CD4-positive, alpha-beta memory T cell (primary cell): ENCODE measurements at regions not wholly inside any gene's neighbourhood (a gene's known extent, or its start where the extent isn't known, plus 50 kb on each side); places are given as distances from the start of the nearest gene placed in this dataset.

Experiments
- CTCF ChIA-PET: fragments of 350-600 bp; sonication (Branson Sonifier 250); formaldehyde crosslinking; loops from one replicate; lab custom pipeline; 2021; ENCODE audit warnings: inconsistent platforms; ENCODE audit not compliant: partially characterized antibody; lab: Charles Lee
- POLR2A ChIA-PET: fragments of 350-600 bp; sonication (Branson Sonifier 250); formaldehyde crosslinking; loops from one replicate; lab custom pipeline; 2021; ENCODE audit not compliant: partially characterized antibody; lab: Charles Lee
- DNase-seq, 5 donors: peaks; one replicate each; pipeline versions ENCODE4 v3.0.0 to v3.0.0-alpha.2; 2020 to 2022; ENCODE audit warnings: mixed read lengths in 1 of 5
- H3K27ac ChIP-seq: one replicate; pipeline ENCODE4 v1.7.0; 2013; ENCODE audit warnings: low read depth, low read length
- H3K27me3 ChIP-seq: 2 replicates; pipeline ENCODE4 v1.7.0; 2013; ENCODE audit warnings: mild to moderate bottlenecking, low read length, moderate library complexity; ENCODE audit not compliant: insufficient read depth
- H3K36me3 ChIP-seq: 2 replicates; pipeline ENCODE4 v1.7.0; 2013; ENCODE audit warnings: mild to moderate bottlenecking, low read length, moderate library complexity; ENCODE audit not compliant: insufficient read depth
- H3K4me1 ChIP-seq: 2 replicates; pipeline ENCODE4 v1.7.0; 2013; ENCODE audit warnings: mild to moderate bottlenecking, low read length, moderate library complexity; ENCODE audit not compliant: insufficient read depth
- H3K4me3 ChIP-seq, 2 donors: one replicate each; pipeline ENCODE4 v1.7.0; 2013; ENCODE audit warnings: low read length in 2 of 2, mild to moderate bottlenecking in 1 of 2
- H3K9me3 ChIP-seq, 2 donors: one replicate each; pipeline ENCODE4 v1.7.0; 2013; ENCODE audit warnings: low read length in 2 of 2, control low read depth in 1 of 2; ENCODE audit not compliant: control insufficient read depth in 1 of 2
- H3K27ac Mint-ChIP-seq, 7 donors: one replicate each; pipeline ENCODE4 v1.8.0; 2020 to 2021; ENCODE audit warnings: mixed read lengths in 7 of 7, mild to moderate bottlenecking in 6 of 7, inconsistent platforms in 3 of 7, moderate library complexity in 3 of 7
- H3K27me3 Mint-ChIP-seq, 2 donors: one replicate each; pipeline ENCODE4 v1.8.0; 2020 to 2021; ENCODE audit warnings: mixed read lengths in 2 of 2
- H3K36me3 Mint-ChIP-seq, 2 donors: one replicate each; pipeline ENCODE4 v1.8.0; 2020 to 2021; ENCODE audit warnings: mixed read lengths in 2 of 2, inconsistent platforms in 1 of 2, mild to moderate bottlenecking in 1 of 2
- H3K4me1 Mint-ChIP-seq, 4 donors: one replicate each; pipeline ENCODE4 v1.8.0; 2020 to 2021; ENCODE audit warnings: mixed read lengths in 4 of 4, mild to moderate bottlenecking in 1 of 4
- H3K4me3 Mint-ChIP-seq, 8 donors: one replicate each; pipeline ENCODE4 v1.8.0; 2020 to 2021; ENCODE audit warnings: mixed read lengths in 8 of 8, mild to moderate bottlenecking in 7 of 8, moderate library complexity in 6 of 8, inconsistent platforms in 3 of 8
- H3K9me3 Mint-ChIP-seq, 8 donors: one replicate each; pipeline ENCODE4 v1.8.0; 2020 to 2021; ENCODE audit warnings: mixed read lengths in 8 of 8, mild to moderate bottlenecking in 5 of 8, inconsistent platforms in 3 of 8, moderate library complexity in 1 of 8
- intact Hi-C: fragments of 100-400 bp; cut with micrococcal nuclease; formaldehyde crosslinking; loops from one replicate; pipeline ENCODE4 v1.15.1; 2023

DNA sequence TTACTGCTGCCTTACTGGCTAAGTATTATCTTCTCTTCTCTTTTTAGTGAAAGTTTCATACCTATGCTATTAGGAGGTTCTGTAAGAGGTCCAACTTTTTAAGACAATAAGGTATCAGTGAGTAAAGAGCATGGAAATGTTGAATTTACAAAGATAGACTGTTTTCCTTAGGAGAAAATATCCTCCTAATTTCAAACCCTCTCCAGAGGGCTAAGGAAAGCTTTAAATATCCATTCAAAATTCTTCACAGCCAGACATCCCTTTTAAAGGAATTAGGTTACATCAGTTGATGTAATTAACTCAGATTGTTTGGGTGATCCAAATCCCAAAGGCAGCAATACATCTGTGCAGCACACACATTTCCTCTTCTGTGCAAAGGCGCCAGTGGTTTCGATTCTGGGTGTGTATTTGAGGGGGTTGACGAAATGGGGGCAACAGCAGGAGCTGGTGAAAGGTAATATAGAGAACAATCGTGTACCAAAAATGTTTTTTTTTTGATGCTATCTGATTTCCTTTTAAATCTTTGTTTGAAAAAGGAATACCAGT is 273.8 kb upstream of the RPS23 start:
- no peaks in the 10 kb centered on the region for H3K4me1 Mint-ChIP-seq
- intact Hi-C loops, result no loop called here
- Histone ChIP-seq H3K36me3 (no peaks in the 10 kb centered on the region), H3K4me1 (no peaks in the 10 kb centered on the region), H3K27me3 (no peaks in the 10 kb centered on the region), H3K9me3 (no peaks in the 10 kb centered on the region), H3K4me3 (no peak overlapping the region), H3K27ac (no peak overlapping the region)
- CTCF ChIA-PET, result no interaction called here
- peaks cover 0 to 3% of the 10 kb centered on the region in 2 donors for H3K27me3 Mint-ChIP-seq
- H3K36me3 Mint-ChIP-seq, result no peaks in the 10 kb centered on the region
- H3K9me3 Mint-ChIP-seq, result peaks cover 0 to 1% (median 0%) of the 10 kb centered on the region in 8 donors
- H3K27ac Mint-ChIP-seq, result no peak overlapping the region
- DNase-seq, result no peak
- POLR2A ChIA-PET, result no interaction called here
- H3K4me3 Mint-ChIP-seq, result no peak overlapping the region

DNA sequence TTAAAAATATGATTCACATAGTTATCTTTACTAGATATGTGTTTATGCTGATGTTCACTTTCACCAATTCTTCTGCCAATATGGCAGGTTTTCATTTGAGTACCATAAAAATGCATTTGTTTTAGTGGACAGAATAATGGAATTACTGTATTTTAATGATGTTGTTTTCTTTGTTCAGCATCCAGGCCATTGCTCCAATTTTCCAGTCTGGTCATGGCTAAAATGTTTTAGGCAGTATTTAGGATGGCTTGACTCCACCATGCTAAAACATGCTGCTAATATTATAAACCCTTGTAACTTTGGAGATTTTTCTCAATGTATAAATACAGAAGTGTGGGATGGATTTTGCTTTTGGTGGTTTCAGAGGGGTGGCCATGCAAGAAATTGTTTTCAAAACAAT is 273.0 kb upstream of the RPS23 start:
- peaks cover 0 to 1% of the 10 kb centered on the region in 2 donors for H3K27me3 Mint-ChIP-seq
- Histone ChIP-seq H3K27me3 (no peaks in the 10 kb centered on the region), H3K27ac (no peak overlapping the region), H3K4me1 (no peaks in the 10 kb centered on the region), H3K4me3 (no peak overlapping the region), H3K36me3 (no peaks in the 10 kb centered on the region), H3K9me3 (no peaks in the 10 kb centered on the region)
- POLR2A ChIA-PET, result no interaction called here
- DNase-seq, result no peak
- CTCF ChIA-PET, result no interaction called here
- intact Hi-C loops, result no loop called here
- no peak overlapping the region for H3K27ac Mint-ChIP-seq
- H3K36me3 Mint-ChIP-seq, result no peaks in the 10 kb centered on the region
- H3K9me3 Mint-ChIP-seq, result peaks cover 0 to 1% (median 0%) of the 10 kb centered on the region in 8 donors
- no peaks in the 10 kb centered on the region for H3K4me1 Mint-ChIP-seq
- H3K4me3 Mint-ChIP-seq, result no peak overlapping the region

GRCh38 chr5:82549263-82549662 is 271.1 kb upstream of the RPS23 start:
- no peaks in the 10 kb centered on the region for H3K9me3 ChIP-seq
- CTCF ChIA-PET, result no interaction called here
- no peaks in the 10 kb centered on the region for H3K4me1 ChIP-seq
- no peaks in the 10 kb centered on the region for H3K4me1 Mint-ChIP-seq
- no peak overlapping the region for H3K27ac ChIP-seq
- peaks cover 0 to 7% (median 4%) of the 10 kb centered on the region in 8 donors for H3K9me3 Mint-ChIP-seq
- intact Hi-C loops, result no loop called here
- no peak overlapping the region for H3K4me3 ChIP-seq
- H3K27me3 Mint-ChIP-seq, result peaks cover 0 to 5% of the 10 kb centered on the region in 2 donors
- POLR2A ChIA-PET, result no interaction called here
- no peak overlapping the region for H3K4me3 Mint-ChIP-seq
- no peak for DNase-seq
- H3K27ac Mint-ChIP-seq, result no peak overlapping the region
- no peaks in the 10 kb centered on the region for H3K27me3 ChIP-seq
- H3K36me3 ChIP-seq, result no peaks in the 10 kb centered on the region
- peaks cover 0 to 2% of the 10 kb centered on the region in 2 donors for H3K36me3 Mint-ChIP-seq

- H3K27me3 ChIP-seq, result no peaks in the 10 kb centered on the region
- no peaks in the 10 kb centered on the region for H3K4me1 Mint-ChIP-seq
- H3K27ac ChIP-seq, result no peak overlapping the region
- H3K4me3 ChIP-seq, result no peak overlapping the region
- no peaks in the 10 kb centered on the region for H3K9me3 ChIP-seq
- peaks cover 2 to 4% of the 10 kb centered on the region in 2 donors for H3K36me3 Mint-ChIP-seq
- DNase-seq, result no peak
- ChIA-PET CTCF (no interaction called here), POLR2A (no interaction called here)
- H3K36me3 ChIP-seq, result no peaks in the 10 kb centered on the region
- intact Hi-C loops, result no loop called here
- no peak overlapping the region for H3K27ac Mint-ChIP-seq
- no peak overlapping the region for H3K4me3 Mint-ChIP-seq
- H3K4me1 ChIP-seq, result no peaks in the 10 kb centered on the region
- H3K27me3 Mint-ChIP-seq, result peaks cover 0 to 7% of the 10 kb centered on the region in 2 donors
- H3K9me3 Mint-ChIP-seq, result peaks cover 0 to 16% (median 13%) of the 10 kb centered on the region in 8 donors
These were observed 265.9 kb upstream of the RPS23 start for GRCh38 chr5:82544004-82544403.

- POLR2A ChIA-PET, result no interaction called here
- Histone ChIP-seq H3K4me3 (no peak overlapping the region), H3K9me3 (no peaks in the 10 kb centered on the region), H3K27ac (no peak overlapping the region), H3K4me1 (no peaks in the 10 kb centered on the region), H3K27me3 (no peaks in the 10 kb centered on the region), H3K36me3 (no peaks in the 10 kb centered on the region)
- no peaks in the 10 kb centered on the region for H3K4me1 Mint-ChIP-seq
- no peak for DNase-seq
- H3K27ac Mint-ChIP-seq, result no peak overlapping the region
- peaks cover 0 to 1% of the 10 kb centered on the region in 2 donors for H3K27me3 Mint-ChIP-seq
- peaks cover 0 to 16% (median 11%) of the 10 kb centered on the region in 8 donors for H3K9me3 Mint-ChIP-seq
- intact Hi-C loops, result no loop called here
- no peak overlapping the region for H3K4me3 Mint-ChIP-seq
- CTCF ChIA-PET, result no interaction called here
- peaks cover 0 to 4% of the 10 kb centered on the region in 2 donors for H3K36me3 Mint-ChIP-seq
These were observed 262.1 kb upstream of the RPS23 start for GRCh38 chr5:82540301-82540700.

DNA sequence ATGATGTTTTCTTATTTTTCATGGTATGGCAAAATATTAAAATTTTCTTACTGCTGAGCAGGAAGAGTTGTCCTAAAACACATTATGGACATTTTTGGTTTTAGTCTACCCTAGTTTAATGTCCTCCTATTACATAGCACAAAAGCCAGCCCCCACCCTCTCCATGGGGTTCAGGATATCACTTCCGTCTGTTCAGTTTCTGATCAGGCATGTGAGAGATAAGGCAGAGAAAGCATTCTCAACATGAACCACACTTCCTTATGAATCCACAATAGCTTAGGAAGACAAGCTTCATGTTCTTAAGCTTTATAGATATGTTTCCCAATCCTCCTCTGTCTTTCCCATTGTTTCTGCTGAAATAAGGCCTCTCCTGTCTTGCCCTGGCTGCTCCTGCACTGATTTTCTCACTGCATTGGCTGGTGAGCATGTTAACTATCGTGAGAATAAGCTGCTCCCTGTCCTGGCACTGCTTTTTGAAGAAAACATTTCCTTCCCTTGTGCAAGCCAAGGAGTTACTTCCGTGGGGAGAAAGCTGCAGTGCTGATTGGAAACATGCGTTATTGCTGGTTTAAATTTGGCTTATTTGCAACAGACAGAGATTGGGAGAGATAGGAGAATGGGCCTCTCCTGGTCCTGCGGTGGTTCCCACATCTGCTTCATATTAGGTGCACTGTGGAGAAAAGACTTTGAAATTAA is 260.3 kb upstream of the RPS23 start:
- Mint-ChIP-seq H3K27ac (no peak overlapping the region), H3K9me3 (peaks cover 0 to 6% (median 2%) of the 10 kb centered on the region in 8 donors), H3K4me1 (no peaks in the 10 kb centered on the region), H3K36me3 (peaks cover 0 to 3% of the 10 kb centered on the region in 2 donors), H3K27me3 (peaks cover 0 to 3% of the 10 kb centered on the region in 2 donors), H3K4me3 (no peak overlapping the region)
- H3K4me1 ChIP-seq, result no peaks in the 10 kb centered on the region
- no peaks in the 10 kb centered on the region for H3K9me3 ChIP-seq
- POLR2A ChIA-PET, result no interaction called here
- no peak for DNase-seq
- H3K27ac ChIP-seq, result no peak overlapping the region
- intact Hi-C loops, result no loop called here
- no peaks in the 10 kb centered on the region for H3K27me3 ChIP-seq
- CTCF ChIA-PET, result no interaction called here
- H3K4me3 ChIP-seq, result no peak overlapping the region
- no peaks in the 10 kb centered on the region for H3K36me3 ChIP-seq

DNA sequence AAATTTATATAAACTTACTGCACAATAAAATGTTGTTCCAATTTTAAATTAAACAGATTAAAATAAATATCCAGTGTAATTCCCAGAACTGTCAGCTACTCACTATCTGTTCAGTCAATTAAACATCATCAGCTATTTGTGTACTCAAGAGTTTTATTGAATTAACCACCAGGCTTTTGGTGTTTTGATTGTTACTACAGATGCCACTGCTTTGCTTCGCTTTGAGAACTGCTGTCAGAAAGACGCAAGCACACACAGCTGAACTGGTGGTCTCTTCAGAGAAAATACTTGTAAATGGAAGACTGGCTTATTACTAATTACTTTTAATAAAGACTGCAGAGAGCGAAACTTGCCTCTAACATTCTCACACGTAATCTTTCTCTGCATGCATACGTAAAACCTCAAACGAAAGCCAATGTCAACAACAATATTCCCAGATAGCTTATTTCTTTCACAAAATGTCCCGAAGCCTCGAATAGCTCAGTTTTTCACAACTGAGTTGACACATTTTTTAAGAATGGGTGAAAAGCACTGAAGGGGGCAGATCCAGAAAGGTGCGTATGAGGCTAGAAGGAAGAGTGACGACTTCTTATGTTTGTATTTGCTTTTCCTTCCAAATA is 259.6 kb upstream of the RPS23 start:
- no peak overlapping the region for H3K27ac Mint-ChIP-seq
- Histone ChIP-seq H3K4me3 (no peak overlapping the region), H3K36me3 (no peaks in the 10 kb centered on the region), H3K4me1 (no peaks in the 10 kb centered on the region), H3K27ac (no peak overlapping the region), H3K9me3 (no peaks in the 10 kb centered on the region), H3K27me3 (no peaks in the 10 kb centered on the region)
- intact Hi-C loops, result no loop called here
- DNase-seq, result no peak
- ChIA-PET CTCF (no interaction called here), POLR2A (no interaction called here)
- H3K27me3 Mint-ChIP-seq, result peaks cover 0 to 2% of the 10 kb centered on the region in 2 donors
- peaks cover 0 to 2% (median 0%) of the 10 kb centered on the region in 8 donors for H3K9me3 Mint-ChIP-seq
- H3K4me1 Mint-ChIP-seq, result no peaks in the 10 kb centered on the region
- H3K36me3 Mint-ChIP-seq, result no peaks in the 10 kb centered on the region
- H3K4me3 Mint-ChIP-seq, result no peak overlapping the region
